ENCODE measurements at regions not wholly inside any gene's neighbourhood (a gene's known extent, or its start where the extent isn't known, plus 50 kb on each side); places are given as distances from the start of the nearest gene placed in this dataset.
"Not testable (repeated sequence)": the region's sequence is repeated elsewhere in the genome, so short reads cannot be mapped to it uniquely, and the experiment has no call there.

DNA sequence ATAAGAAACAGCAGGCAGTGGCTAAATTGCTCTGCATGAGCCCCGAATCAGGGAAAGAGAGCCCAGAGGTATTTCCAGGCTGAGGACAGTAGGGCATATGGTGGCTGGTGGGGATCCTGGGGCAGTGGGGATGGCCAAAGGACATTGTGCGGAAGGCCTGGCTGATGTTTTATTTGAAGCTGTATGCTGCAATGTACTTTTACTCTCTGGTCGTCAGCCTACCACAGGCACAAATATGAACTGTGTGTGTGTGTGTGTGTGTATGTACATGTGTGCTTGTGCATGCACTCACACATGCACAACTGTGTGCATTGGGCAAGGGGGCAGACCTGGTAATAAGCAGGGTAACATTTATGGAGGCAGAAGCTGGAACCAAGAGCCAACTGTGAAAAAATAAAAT, 74.7 kb upstream of the GZMB start:
- TF ChIP-seq, protein P1, sequence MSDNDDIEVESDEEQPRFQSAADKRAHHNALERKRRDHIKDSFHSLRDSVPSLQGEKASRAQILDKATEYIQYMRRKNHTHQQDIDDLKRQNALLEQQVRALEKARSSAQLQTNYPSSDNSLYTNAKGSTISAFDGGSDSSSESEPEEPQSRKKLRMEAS (IDR thresholded peaks at IDR 0.05; ENCODE audit: low read depth, low read length): no peak
- TF ChIP-seq, protein P2, sequence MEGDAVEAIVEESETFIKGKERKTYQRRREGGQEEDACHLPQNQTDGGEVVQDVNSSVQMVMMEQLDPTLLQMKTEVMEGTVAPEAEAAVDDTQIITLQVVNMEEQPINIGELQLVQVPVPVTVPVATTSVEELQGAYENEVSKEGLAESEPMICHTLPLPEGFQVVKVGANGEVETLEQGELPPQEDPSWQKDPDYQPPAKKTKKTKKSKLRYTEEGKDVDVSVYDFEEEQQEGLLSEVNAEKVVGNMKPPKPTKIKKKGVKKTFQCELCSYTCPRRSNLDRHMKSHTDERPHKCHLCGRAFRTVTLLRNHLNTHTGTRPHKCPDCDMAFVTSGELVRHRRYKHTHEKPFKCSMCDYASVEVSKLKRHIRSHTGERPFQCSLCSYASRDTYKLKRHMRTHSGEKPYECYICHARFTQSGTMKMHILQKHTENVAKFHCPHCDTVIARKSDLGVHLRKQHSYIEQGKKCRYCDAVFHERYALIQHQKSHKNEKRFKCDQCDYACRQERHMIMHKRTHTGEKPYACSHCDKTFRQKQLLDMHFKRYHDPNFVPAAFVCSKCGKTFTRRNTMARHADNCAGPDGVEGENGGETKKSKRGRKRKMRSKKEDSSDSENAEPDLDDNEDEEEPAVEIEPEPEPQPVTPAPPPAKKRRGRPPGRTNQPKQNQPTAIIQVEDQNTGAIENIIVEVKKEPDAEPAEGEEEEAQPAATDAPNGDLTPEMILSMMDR (IDR thresholded peaks at IDR 0.05; ENCODE audit: low read depth, low read length): no peak
- TF ChIP-seq MYC (IDR thresholded peaks at IDR 0.05; ENCODE audit: low read depth, low read length) (no peak), POLR2A (IDR thresholded peaks at IDR 0.05; ENCODE audit: extremely low read depth, insufficient read length) (no peak)
- DNase-seq (ENCODE audit: low read depth): no peak
- no peak overlapping the region for H3K4me3 ChIP-seq (ENCODE audit: low read depth, low read length)

DNA sequence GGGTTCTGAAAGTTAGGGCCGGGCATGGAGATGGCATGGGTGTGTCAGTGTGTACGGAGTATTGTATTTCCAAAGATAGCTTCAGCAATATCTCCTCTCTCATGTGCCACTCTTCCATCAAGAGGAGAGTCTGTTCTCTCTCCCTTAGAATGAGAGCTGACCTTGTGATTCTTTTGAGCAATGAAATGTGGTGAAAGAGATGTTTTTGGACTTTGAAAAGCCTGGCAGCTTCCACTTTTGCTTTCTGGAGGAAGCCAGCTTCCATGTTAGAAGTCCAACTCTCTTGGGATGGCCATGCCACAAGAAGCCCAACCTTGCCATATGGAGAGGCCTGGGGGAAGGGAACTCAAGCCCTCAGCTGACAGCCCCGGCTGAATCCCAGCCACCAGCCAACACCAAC, 72.4 kb upstream of the GZMB start:
- H3K4me3 ChIP-seq (ENCODE audit: low read depth, low read length): no peak overlapping the region
- DNase-seq (ENCODE audit: low read depth): no peak
- TF ChIP-seq, protein P1 (IDR thresholded peaks at IDR 0.05; ENCODE audit: low read depth, low read length): no peak
- TF ChIP-seq, protein P2 (IDR thresholded peaks at IDR 0.05; ENCODE audit: low read depth, low read length): no peak
- no peak for TF ChIP-seq POLR2A (IDR thresholded peaks at IDR 0.05; ENCODE audit: extremely low read depth, insufficient read length)
- TF ChIP-seq MYC (IDR thresholded peaks at IDR 0.05; ENCODE audit: low read depth, low read length): no peak

DNA sequence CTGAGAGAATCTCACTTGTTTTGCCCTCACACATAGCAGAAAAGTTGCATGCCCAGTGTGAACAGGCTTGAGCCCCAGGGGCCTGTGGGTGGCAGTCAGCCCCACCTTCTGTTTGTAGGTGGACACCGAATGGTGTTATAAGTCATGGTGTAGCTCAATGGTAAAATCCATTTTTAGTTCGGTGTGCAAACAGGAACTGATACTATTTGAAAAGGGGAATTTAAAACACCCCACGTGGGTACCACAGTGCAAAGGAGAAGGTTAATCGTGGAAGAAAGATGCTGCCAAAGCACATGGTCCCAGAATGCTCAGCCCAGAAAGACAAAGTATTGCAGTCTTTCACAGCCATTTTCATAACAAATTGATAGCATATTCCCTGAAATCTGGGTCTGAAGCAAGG, 71.8 kb upstream of the GZMB start:
- no peak overlapping the region for H3K4me3 ChIP-seq (ENCODE audit: low read depth, low read length)
- TF ChIP-seq, protein P1 (IDR thresholded peaks at IDR 0.05; ENCODE audit: low read depth, low read length): no peak
- TF ChIP-seq POLR2A (IDR thresholded peaks at IDR 0.05; ENCODE audit: extremely low read depth, insufficient read length) (no peak), MYC (IDR thresholded peaks at IDR 0.05; ENCODE audit: low read depth, low read length) (no peak)
- TF ChIP-seq, protein P2 (IDR thresholded peaks at IDR 0.05; ENCODE audit: low read depth, low read length): no peak
- DNase-seq (ENCODE audit: low read depth): no peak

DNA sequence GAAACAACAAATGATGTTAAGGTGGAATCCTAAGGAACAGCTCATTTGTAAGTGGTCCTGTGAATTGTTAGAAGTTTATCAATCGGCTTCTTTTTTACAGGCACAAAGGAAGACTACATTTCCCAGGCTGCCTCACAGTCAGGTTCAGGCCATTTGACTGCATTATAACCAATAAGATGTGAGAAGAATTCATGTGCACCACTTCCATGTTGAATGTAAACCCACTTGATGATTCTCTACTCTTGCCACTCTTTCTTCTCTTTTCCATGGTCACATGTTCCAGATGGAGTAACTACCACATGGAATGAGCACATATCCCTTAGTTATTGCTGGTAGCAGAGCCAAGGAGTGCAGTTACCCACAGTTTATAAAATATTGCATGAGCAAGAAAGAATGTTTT, 67.1 kb upstream of the GZMB start:
- DNase-seq (ENCODE audit: low read depth): no peak
- TF ChIP-seq POLR2A (IDR thresholded peaks at IDR 0.05; ENCODE audit: extremely low read depth, insufficient read length) (no peak), MYC (IDR thresholded peaks at IDR 0.05; ENCODE audit: low read depth, low read length) (no peak)
- H3K4me3 ChIP-seq (ENCODE audit: low read depth, low read length): no peak overlapping the region

DNA sequence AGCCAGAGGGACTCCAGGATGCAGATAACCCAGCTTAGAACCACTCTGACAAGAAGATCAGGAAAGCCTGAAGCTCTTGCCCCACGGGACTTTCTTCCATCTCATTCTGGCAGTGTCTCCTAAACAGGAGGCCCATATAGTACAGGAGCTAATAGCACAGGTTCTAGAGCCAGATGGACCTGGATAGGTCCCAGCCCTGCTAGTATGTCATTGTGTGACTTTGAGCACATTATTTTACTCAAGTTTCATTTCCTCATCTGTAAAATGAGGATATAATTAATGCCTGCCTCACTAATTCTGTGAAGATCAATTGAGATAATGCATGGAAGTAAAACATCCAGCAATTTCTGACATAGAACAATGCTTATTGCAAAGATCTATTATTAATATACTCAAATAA, 66.5 kb upstream of the GZMB start:
- H3K4me3 ChIP-seq (ENCODE audit: low read depth, low read length): no peak overlapping the region
- DNase-seq (ENCODE audit: low read depth): no peak
- no peak for TF ChIP-seq POLR2A (IDR thresholded peaks at IDR 0.05; ENCODE audit: extremely low read depth, insufficient read length)
- TF ChIP-seq, protein P1 (IDR thresholded peaks at IDR 0.05; ENCODE audit: low read depth, low read length): no peak
- TF ChIP-seq, protein P2 (IDR thresholded peaks at IDR 0.05; ENCODE audit: low read depth, low read length): no peak

DNA sequence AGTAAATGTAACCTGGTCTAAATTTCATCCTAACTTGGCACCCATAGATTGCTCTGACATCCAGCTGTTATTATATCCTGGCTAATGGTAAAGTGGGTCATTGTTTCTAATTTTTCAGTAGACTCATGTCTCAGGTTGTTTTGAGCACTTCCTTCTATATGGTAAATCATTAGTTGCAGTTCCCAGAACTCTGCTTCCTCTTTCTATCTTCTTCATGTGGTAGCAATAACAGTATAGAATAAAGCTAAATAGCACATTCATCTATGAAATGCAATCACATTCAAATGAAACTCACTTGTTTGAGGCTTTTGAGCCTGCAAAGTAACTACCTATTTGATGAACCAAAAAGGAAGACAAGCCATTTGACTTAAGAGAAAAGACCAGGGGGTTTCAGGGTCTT, 65.1 kb upstream of the GZMB start:
- TF ChIP-seq POLR2A (IDR thresholded peaks at IDR 0.05; ENCODE audit: extremely low read depth, insufficient read length) (no peak), MYC (IDR thresholded peaks at IDR 0.05; ENCODE audit: low read depth, low read length) (no peak)
- TF ChIP-seq, protein P2 (IDR thresholded peaks at IDR 0.05; ENCODE audit: low read depth, low read length): no peak
- TF ChIP-seq, protein P1 (IDR thresholded peaks at IDR 0.05; ENCODE audit: low read depth, low read length): no peak
- H3K4me3 ChIP-seq (ENCODE audit: low read depth, low read length): no peak overlapping the region
- peak; percentile 47 for DNase-seq (ENCODE audit: low read depth)

DNA sequence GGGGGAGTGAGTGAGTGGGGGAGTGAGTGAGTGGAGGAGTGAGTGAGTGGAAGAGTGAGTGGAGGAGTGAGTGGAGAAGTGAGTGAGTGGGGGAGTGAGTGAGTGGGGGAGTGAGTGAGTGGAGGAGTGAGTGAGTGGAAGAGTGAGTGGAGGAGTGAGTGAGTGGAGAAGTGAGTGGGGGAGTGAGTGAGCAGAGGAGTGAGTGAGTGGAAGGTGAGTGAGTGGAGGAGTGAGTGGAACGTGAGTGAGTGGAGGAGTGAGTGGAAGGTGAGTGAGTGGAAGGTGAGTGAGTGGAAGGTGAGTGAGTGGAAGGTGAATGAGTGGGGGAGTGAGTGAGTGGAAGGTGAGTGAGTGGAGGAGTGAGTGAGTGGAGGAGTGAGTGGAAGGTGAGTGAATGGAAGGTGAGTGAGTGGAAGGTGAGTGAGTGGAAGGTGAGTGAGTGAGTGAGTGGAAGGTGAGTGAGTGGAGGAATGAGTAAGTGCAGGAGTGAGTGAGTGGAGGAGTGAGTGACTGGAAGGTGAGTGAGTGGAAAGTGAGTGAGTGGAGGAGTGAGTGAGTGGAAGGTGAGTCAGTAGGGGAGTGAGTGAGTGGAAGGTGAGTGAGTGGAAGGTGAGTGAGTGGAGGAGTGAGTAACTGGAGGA, 62.4 kb upstream of the GZMB start:
- H3K4me3 ChIP-seq (ENCODE audit: low read depth, low read length); DNase-seq (ENCODE audit: low read depth): not testable (repeated sequence)

All from NB4 (cell line).